IPS-18a (cell line): ENCODE measurements at regions not wholly inside any gene's neighbourhood (a gene's known extent, or its start where the extent isn't known, plus 50 kb on each side); places are given as distances from the start of the nearest gene placed in this dataset.

Experiments used
- H3K27ac ChIP-seq: one replicate; pipeline ENCODE4 v1.5.1; 2013; ENCODE audit warnings: low read length
- H3K27me3 ChIP-seq: one replicate; pipeline ENCODE4 v1.6.1; 2013; ENCODE audit warnings: mild to moderate bottlenecking, low read length; ENCODE audit not compliant: control insufficient read depth, insufficient read depth
- H3K36me3 ChIP-seq: one replicate; pipeline ENCODE4 v1.6.1; 2013; ENCODE audit warnings: low read depth, low read length; ENCODE audit not compliant: control insufficient read depth
- H3K4me1 ChIP-seq: one replicate; pipeline ENCODE4 v1.6.1; 2013; ENCODE audit warnings: low read depth, low read length; ENCODE audit not compliant: control insufficient read depth
- H3K4me3 ChIP-seq: one replicate; pipeline ENCODE4 v1.5.1; 2013; ENCODE audit warnings: low read length
- H3K9ac ChIP-seq: one replicate; pipeline ENCODE4 v1.6.1; 2013; ENCODE audit warnings: mild to moderate bottlenecking, low read length, moderate library complexity
- H3K9me3 ChIP-seq: one replicate; pipeline ENCODE4 v1.6.1; 2013; ENCODE audit warnings: low read depth, low read length; ENCODE audit not compliant: control insufficient read depth

DNA sequence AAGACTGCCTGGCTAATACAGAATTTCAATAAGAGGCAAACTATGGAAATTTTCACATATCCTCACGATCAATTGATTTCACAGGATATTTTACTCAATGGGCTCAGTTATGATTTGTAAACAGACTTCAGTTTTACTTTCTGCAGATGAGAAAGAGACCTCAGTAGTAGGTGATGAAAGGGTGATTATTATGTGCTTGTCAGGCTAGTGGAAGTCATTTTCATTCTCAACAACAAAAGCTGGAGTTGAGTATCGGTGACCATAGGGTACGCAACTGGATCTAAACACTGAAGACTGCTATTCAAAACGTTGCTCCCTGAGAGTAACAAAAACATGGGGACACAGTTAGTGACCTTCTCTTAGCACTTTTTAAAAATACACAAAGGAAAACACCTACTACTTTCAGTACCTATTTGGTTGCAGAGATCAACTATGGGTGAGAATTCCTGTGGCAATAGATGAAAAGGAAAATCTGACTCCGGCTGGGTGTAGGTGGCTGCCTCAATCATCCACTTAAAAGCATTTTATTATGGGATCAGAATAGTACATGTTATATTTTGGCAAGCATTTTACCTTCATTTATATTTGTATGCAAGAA lies 126.2 kb upstream of the VRK2 start:
- H3K9me3 ChIP-seq: no peaks in the 10 kb centered on the region
- no peak overlapping the region for H3K27ac ChIP-seq
- no peak overlapping the region for H3K9ac ChIP-seq
- no peak overlapping the region for H3K4me3 ChIP-seq
- H3K36me3 ChIP-seq: no peaks in the 10 kb centered on the region
- no peaks in the 10 kb centered on the region for H3K4me1 ChIP-seq
- no peaks in the 10 kb centered on the region for H3K27me3 ChIP-seq

DNA sequence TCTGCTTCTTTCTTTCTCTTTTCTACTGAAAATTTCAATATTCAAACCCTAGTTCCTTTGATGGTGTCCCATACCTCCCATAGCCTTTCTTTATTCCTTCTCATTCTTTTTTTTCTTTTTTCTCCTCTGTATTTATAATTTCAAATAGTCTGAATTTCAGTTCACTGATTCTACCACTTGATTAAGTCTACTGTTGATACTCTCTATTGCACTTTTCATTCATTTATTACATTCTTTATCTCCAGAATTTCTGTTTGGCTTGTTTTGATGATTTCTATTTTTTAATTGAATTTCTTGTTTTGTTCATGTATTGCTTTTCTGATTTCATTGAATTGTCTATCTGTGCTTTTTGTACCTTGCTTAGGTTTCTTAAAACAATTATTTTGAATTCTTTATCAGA lies 111.9 kb upstream of the VRK2 start:
- Histone ChIP-seq H3K4me1 (no peaks in the 10 kb centered on the region), H3K27me3 (no peaks in the 10 kb centered on the region), H3K9me3 (no peaks in the 10 kb centered on the region), H3K4me3 (no peak overlapping the region), H3K9ac (no peak overlapping the region), H3K36me3 (no peaks in the 10 kb centered on the region), H3K27ac (no peak overlapping the region)

DNA sequence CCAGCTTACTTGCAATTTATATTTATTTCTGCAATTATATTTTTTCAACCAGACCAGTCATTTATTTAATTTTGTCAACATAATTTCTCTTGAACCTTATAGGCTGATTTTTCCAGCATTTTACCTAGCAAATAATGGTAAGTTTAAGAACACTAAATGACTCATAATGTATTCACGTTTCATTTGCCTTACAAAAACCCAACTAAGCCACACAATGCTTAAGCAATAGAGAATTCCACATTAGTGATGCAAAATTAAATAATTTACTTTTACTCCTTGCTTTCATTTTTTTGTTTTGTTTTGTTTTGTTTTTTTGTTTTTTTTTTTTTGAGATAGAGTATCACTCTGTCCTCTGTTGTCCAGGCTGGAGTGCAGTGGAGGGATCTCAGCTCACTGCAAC lies 110.4 kb upstream of the VRK2 start:
- Histone ChIP-seq H3K27ac (no peak overlapping the region), H3K36me3 (no peaks in the 10 kb centered on the region), H3K4me1 (no peaks in the 10 kb centered on the region), H3K9ac (no peak overlapping the region), H3K27me3 (no peaks in the 10 kb centered on the region), H3K9me3 (no peaks in the 10 kb centered on the region), H3K4me3 (no peak overlapping the region)

DNA sequence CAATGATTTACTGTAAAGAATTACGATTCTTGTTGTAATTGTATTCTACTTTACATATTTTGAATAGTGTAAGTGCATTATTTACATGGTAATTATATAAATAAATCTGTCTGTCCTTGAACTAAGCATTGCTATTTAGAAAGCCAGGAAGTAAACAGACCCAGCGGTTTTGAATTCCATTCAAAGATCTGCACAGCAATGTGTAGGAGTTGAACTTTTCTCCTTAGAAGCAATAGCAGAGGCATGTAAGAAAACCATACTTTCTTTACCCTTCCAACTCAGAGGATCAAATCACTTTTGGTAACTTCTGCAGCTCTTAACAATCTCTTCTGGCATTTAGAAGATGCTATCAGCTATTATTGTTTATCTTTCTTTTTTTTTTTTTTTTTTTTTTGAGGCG lies 109.2 kb upstream of the VRK2 start:
- H3K9ac ChIP-seq: no peak overlapping the region
- no peaks in the 10 kb centered on the region for H3K4me1 ChIP-seq
- H3K4me3 ChIP-seq: no peak overlapping the region
- no peaks in the 10 kb centered on the region for H3K36me3 ChIP-seq
- H3K27me3 ChIP-seq: no peaks in the 10 kb centered on the region
- H3K27ac ChIP-seq: no peak overlapping the region
- no peaks in the 10 kb centered on the region for H3K9me3 ChIP-seq

DNA sequence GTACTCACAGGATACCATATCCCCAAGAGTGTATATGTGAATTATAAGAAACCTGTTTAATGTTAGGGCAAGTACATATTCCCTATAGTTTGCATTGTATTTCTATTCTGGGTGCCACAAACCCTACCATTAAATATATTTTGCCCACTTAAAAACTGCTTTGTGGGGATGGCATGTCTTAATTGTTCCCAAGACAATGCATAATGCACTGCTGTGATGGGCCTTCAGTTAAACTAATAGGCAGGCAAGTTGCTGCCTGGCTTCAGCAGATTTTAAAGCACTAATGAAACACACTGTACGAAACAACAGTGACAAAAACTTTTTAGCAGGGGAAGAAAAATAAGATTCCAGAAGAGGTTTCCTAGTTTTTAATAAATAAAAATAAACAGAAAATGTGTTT lies 104.8 kb upstream of the VRK2 start:
- no peaks in the 10 kb centered on the region for H3K9me3 ChIP-seq
- H3K4me1 ChIP-seq: no peaks in the 10 kb centered on the region
- H3K27ac ChIP-seq: no peak overlapping the region
- H3K9ac ChIP-seq: no peak overlapping the region
- no peaks in the 10 kb centered on the region for H3K36me3 ChIP-seq
- H3K4me3 ChIP-seq: no peak overlapping the region
- no peaks in the 10 kb centered on the region for H3K27me3 ChIP-seq

DNA sequence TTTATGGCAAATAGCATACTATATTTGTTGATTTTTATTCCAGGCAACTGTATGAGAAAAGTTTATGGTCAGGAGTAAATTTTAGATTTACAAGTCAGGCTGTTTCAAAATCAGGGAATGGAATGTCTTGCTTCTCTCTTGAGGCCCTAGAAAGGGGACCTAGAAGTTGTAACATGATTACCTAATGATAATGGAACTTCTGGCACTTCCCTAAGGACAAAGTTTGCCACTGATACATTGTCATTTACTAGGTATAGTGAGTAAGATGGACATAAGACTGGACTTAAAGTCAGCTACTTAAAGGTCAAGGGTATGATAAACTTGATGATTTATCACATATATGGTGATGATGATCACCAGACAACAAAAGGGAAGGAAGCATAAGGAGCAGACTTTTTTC lies 103.3 kb upstream of the VRK2 start:
- Histone ChIP-seq H3K27ac (no peak overlapping the region), H3K4me1 (no peaks in the 10 kb centered on the region), H3K27me3 (no peaks in the 10 kb centered on the region), H3K4me3 (no peak overlapping the region), H3K9me3 (no peaks in the 10 kb centered on the region), H3K9ac (no peak overlapping the region), H3K36me3 (no peaks in the 10 kb centered on the region)

DNA sequence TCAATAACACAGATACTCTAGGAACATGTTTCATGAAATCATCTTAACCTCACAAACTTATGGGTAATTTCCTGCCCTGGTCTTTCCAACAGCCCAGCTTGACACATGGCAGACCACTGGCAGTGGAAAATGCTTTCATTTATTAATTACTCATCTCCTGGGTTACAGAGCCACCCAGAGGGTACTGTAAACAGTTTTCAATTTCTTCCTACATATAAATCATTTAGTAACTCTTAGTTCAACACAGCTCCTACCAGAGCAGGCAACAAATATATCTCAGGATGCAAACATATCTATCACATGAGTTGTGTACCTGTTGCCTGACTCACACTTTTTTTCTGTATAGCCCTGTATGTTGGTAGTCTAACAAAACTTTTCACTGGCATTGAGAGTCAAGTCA lies 99.2 kb upstream of the VRK2 start:
- H3K27me3 ChIP-seq: no peaks in the 10 kb centered on the region
- no peak overlapping the region for H3K4me3 ChIP-seq
- no peaks in the 10 kb centered on the region for H3K9me3 ChIP-seq
- no peak overlapping the region for H3K9ac ChIP-seq
- H3K27ac ChIP-seq: no peak overlapping the region
- no peaks in the 10 kb centered on the region for H3K36me3 ChIP-seq
- no peaks in the 10 kb centered on the region for H3K4me1 ChIP-seq

DNA sequence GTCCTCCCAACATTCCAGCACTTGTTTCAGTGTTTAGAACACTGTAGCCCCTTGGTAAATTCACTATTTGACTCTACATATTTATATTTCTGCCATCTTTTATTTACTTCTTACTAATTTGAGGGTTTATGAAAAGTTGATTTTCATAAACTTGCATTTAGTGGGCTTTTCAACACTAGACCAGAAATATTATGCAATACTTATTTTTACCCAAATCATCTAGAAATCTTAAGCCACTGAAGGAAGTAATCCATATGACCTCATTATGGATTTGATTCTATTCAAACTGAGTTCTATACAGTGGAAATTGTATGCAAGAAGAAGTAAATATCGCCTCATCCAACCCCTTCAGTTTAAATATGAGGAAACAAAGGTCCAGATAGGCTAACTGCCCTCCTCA lies 92.6 kb upstream of the VRK2 start:
- no peaks in the 10 kb centered on the region for H3K27me3 ChIP-seq
- H3K36me3 ChIP-seq: no peaks in the 10 kb centered on the region
- no peak overlapping the region for H3K9ac ChIP-seq
- no peaks in the 10 kb centered on the region for H3K9me3 ChIP-seq
- no peak overlapping the region for H3K27ac ChIP-seq
- H3K4me1 ChIP-seq: no peaks in the 10 kb centered on the region
- H3K4me3 ChIP-seq: no peak overlapping the region

DNA sequence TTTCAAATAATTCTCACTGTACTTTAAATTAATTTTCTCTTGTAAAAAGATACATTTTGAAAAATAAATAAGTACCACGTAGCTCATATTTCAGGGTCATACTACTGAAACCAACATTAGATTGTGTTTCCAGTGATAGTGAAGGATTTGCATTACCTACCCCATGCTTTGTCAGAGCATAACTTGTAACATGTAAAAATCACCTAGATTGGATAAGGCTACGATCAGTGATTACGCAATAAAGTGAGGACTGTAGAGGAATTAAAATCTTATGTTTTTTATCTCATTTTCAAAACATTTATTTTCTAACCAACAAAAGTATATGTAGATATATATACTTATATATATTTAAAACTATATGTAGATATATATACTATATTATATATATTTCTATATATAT lies 89.4 kb upstream of the VRK2 start:
- Histone ChIP-seq H3K4me1 (no peaks in the 10 kb centered on the region), H3K27me3 (no peaks in the 10 kb centered on the region), H3K4me3 (no peak overlapping the region), H3K9me3 (no peaks in the 10 kb centered on the region), H3K9ac (no peak overlapping the region), H3K27ac (no peak overlapping the region), H3K36me3 (no peaks in the 10 kb centered on the region)

DNA sequence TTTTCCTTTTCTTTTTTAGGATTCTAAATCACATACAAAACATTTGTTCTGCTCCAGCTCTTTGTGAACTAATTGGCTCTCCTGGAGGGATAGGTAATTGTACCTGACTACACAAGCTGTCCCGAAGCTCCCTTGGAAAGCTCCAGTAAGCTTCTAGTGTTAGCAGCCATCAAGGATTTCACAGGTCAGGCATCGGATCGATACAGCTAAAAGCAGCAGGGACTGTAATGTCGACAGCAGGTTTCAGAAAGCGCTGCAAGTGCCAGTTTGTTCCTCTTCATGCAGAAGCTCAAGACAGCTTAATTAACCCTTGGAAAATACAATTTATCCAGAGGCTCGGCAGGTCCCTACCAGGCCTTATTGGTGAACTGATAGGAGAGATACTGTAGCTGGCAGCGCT lies 87.2 kb upstream of the VRK2 start:
- Histone ChIP-seq H3K9ac (no peak overlapping the region), H3K27me3 (no peaks in the 10 kb centered on the region), H3K27ac (no peak overlapping the region), H3K4me1 (no peaks in the 10 kb centered on the region), H3K36me3 (no peaks in the 10 kb centered on the region), H3K9me3 (no peaks in the 10 kb centered on the region), H3K4me3 (no peak overlapping the region)

DNA sequence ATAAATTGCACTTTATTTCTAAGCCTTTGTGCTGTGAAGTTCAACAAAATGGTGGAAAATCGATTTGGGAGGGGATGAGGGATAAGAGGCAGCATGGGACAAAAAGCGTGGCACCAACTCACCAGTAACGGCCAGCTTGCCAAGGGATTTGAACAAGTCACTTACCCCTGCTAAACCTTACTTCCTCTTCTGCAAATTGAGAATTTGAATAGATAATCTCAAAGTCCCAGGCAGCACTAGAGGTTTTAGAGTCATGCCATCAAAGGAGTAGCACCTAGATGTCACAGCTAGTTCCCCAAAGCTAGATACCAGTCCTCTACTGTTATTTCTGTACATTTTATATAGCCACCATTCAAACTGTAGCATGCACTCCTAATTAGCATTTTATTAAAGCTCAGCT lies 83.7 kb upstream of the VRK2 start:
- Histone ChIP-seq H3K9ac (no peak overlapping the region), H3K36me3 (no peaks in the 10 kb centered on the region), H3K27ac (no peak overlapping the region), H3K9me3 (no peaks in the 10 kb centered on the region), H3K4me1 (peaks cover 5% of the 10 kb centered on the region), H3K27me3 (no peaks in the 10 kb centered on the region), H3K4me3 (no peak overlapping the region)

DNA sequence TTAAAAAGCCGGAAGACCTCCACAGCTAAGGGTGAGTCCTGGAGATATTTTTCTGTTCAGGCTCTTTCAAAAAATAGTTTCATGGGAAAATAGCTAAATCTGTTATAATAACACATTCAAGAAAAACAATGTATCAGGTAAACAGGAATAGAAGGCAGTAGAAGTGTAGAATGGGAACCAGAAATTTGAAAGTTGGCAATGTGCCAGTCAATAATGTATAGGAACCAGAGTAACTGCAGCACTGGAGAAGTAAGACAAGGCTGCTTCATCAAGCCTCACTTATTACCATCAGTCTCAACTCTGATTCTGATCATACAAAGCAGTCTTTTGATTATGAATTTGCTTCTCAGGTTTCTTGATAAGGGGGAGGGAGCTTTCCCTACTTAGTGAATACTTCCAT lies 81.4 kb upstream of the VRK2 start:
- Histone ChIP-seq H3K9ac (no peak overlapping the region), H3K36me3 (no peaks in the 10 kb centered on the region), H3K9me3 (no peaks in the 10 kb centered on the region), H3K27ac (no peak overlapping the region), H3K4me3 (no peak overlapping the region), H3K27me3 (no peaks in the 10 kb centered on the region), H3K4me1 (peaks cover 10% of the 10 kb centered on the region)
